ENCODE measurements at regions not wholly inside any gene's neighbourhood (a gene's known extent, or its start where the extent isn't known, plus 50 kb on each side); places are given as distances from the start of the nearest gene placed in this dataset.

DNA sequence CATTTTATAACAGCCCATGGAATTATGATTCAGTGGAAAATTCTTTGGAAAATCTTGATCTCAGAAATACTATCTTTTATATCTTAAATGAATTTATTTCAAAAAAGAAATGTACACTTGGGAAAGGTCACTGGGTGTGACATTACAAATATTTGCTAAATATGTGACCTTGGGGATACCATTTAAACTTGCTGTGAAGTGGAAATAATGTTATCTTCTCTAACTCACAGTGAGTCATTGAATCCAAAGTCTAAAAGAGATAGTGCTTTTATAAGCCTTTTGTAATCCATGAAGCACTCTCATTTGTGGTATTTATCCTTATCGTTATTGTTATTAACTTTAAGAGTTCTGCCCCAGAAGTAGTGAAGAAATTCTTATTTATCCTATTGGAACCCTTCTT, 289.8 kb upstream of the SEMA6D start (continued):
- TF ChIP-seq POU5F1 (IDR thresholded peaks at IDR 0.05; ENCODE audit: low read depth, low read length), result no peak
- no peak for TF ChIP-seq CHD1 (IDR thresholded peaks at IDR 0.05; ENCODE audit: low read depth, low read length)
- TF ChIP-seq TBP (IDR thresholded peaks at IDR 0.05; ENCODE audit: low read depth, low read length), result no peak

Measured in H1 (cell line).